Calu3 (cell line): ENCODE measurements at regions not wholly inside any gene's neighbourhood (a gene's known extent, or its start where the extent isn't known, plus 50 kb on each side); places are given as distances from the start of the nearest gene placed in this dataset.
A peak's percentile ranks its signal among the peaks of the same experiment; 100 is the strongest.

Experiments used
- BruUV-seq: library from RNA; stranded (reverse); fragments of 400-500 nt; replicated peaks from 2 replicates; lab custom pipeline; 2021; lab: Mats Ljungman, UMichigan
- CTCF ChIA-PET: fragments of 300-600 bp; sonication (Branson Sonifier 250); formaldehyde crosslinking; loops from one replicate; lab custom pipeline; 2022; ENCODE audit warnings: antibody characterized with exemption; lab: Charles Lee
- DNase-seq: peaks from one replicate; pipeline ENCODE4 v3.0.0; 2022
- H3K27ac Mint-ChIP-seq: one replicate; pipeline ENCODE4 v1.8.0; 2022; ENCODE audit warnings: mixed read lengths; ENCODE audit not compliant: unreplicated experiment
- H3K27me3 Mint-ChIP-seq: one replicate; pipeline ENCODE4 v1.8.0; 2022; ENCODE audit warnings: mixed read lengths; ENCODE audit not compliant: unreplicated experiment
- H3K36me3 Mint-ChIP-seq: one replicate; pipeline ENCODE4 v1.8.0; 2022; ENCODE audit warnings: mild to moderate bottlenecking, moderate library complexity, mixed read lengths; ENCODE audit not compliant: insufficient read depth, unreplicated experiment
- H3K4me1 Mint-ChIP-seq: one replicate; pipeline ENCODE4 v1.8.0; 2022; ENCODE audit warnings: mild to moderate bottlenecking, low read depth, mixed read lengths; ENCODE audit not compliant: unreplicated experiment
- H3K4me3 Mint-ChIP-seq: one replicate; pipeline ENCODE4 v1.8.0; 2022; ENCODE audit warnings: mild to moderate bottlenecking, low read depth, moderate library complexity, mixed read lengths; ENCODE audit not compliant: unreplicated experiment
- H3K9me3 Mint-ChIP-seq: one replicate; pipeline ENCODE4 v1.8.0; 2022; ENCODE audit warnings: low read depth, mixed read lengths; ENCODE audit not compliant: unreplicated experiment
- CTCF ChIP-seq: fragments of 200-600 bp; IDR thresholded peaks from one replicate; pipeline ENCODE4 v1.8.0; 2022; ENCODE audit warnings: antibody characterized with exemption; ENCODE audit not compliant: unreplicated experiment
- intact Hi-C: fragments of 100-400 bp; cut with micrococcal nuclease; formaldehyde crosslinking; loops from one replicate; pipeline ENCODE4 v1.10.0; 2022; ENCODE audit not compliant: unreplicated experiment

GRCh38 chr3:141434255-141434654 lies 52.6 kb upstream of the RASA2 start:
- Mint-ChIP-seq H3K4me1 (peaks cover 29% of the 10 kb centered on the region), H3K27ac (no peak overlapping the region), H3K9me3 (no peaks in the 10 kb centered on the region), H3K4me3 (no peak overlapping the region), H3K27me3 (no peaks in the 10 kb centered on the region), H3K36me3 (peaks cover 21% of the 10 kb centered on the region)
- TF ChIP-seq CTCF = no peak
- BruUV-seq = no TSS peak
- CTCF ChIA-PET = no interaction called here
- intact Hi-C loops = no loop called here
- DNase-seq = no peak

GRCh38 chr3:141436180-141436579 lies 50.6 kb upstream of the RASA2 start:
- BruUV-seq = no TSS peak
- TF ChIP-seq CTCF = no peak
- Mint-ChIP-seq H3K4me1 (peaks cover 48% of the 10 kb centered on the region), H3K27me3 (no peaks in the 10 kb centered on the region), H3K27ac (peak overlapping the region; percentile 55), H3K36me3 (peaks cover 16% of the 10 kb centered on the region), H3K4me3 (peak overlapping the region; percentile 5), H3K9me3 (no peaks in the 10 kb centered on the region)
- intact Hi-C loops = loop anchor here (5.0 kb wide), 1 partner anchor 34 kb away; no protein-coding TSS in a partner anchor
- DNase-seq = peak; percentile 24
- CTCF ChIA-PET = interaction anchor here (0.6 to 2.6 kb wide), 11 partner anchors 10 to 128 kb away, joined by 3 to 12 read pairs (median 4); no protein-coding TSS in a partner anchor
